Brain pericyte (primary cell): ENCODE measurements at regions not wholly inside any gene's neighbourhood (a gene's known extent, or its start where the extent isn't known, plus 50 kb on each side); places are given as distances from the start of the nearest gene placed in this dataset.
"Not testable (repeated sequence)": the region's sequence is repeated elsewhere in the genome, so short reads cannot be mapped to it uniquely, and the experiment has no call there.

Experiments
- DNase-seq: peaks from one replicate; pipeline ENCODE4 v3.0.0-alpha.2; 2012; ENCODE audit warnings: low read depth, low spot score

GRCh38 chr1:47522935-47523834 lies 85.3 kb downstream of the FOXD2 start:
- DNase-seq: no peak

DNA sequence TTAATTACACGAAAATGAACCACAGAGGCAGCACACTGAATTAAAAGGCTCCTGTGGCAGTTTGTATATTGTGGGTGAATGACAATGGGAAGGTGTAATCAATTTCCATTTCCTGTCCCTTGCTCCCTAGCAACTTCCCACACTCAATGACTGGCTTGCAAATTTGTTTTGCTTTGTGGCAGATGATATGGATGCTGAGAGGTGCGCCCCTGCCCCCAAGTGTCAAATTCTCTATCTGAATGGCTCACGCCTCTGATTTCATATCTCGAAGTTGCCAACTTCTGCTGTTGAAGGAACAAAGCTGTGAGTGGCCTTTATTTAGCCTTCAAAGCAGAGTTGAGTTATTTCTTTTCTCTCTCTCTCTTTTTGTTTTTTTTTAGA lies 86.0 kb downstream of the FOXD2 start:
- no peak for DNase-seq

GRCh38 chr1:47524272-47524671 lies 86.4 kb downstream of the FOXD2 start:
- DNase-seq: no peak

DNA sequence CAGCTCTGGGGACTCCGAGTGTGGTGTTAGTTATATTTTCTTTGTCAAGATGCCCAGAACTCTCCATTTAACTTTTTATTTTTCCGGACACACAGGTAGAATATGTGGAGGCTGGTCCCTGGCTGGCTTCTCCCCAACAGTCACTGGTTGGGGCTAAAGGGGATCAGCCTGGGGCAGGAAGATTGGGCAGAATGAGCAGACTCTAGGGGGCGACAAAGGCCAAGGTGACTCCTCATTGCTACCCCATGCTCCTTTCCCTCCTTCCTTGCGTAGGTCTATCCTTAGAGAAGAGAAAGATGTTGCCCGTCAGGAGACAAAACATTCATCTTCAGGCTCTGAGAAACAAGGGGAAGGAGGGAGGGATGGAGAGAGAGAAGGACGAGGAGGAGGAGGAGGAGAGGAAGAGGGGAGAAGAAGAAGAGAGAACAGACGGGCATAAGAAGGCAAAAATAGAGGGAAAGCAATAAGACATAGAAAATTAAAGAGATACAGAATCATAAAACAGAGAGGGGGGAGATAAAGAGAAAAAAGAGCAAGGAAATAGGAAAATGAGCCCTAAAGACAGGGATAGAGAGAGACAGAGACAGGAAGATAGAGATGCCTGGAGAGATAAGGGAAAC lies 89.9 kb downstream of the FOXD2 start:
- DNase-seq: no peak

GRCh38 chr1:47529520-47530098 lies 91.8 kb downstream of the FOXD2 start:
- no peak for DNase-seq

GRCh38 chr1:47532921-47533792 lies 95.3 kb downstream of the FOXD2 start:
- peak; percentile 56 for DNase-seq

- DNase-seq: no peak
These were observed 96.0 kb downstream of the FOXD2 start for GRCh38 chr1:47533793-47534328.

DNA sequence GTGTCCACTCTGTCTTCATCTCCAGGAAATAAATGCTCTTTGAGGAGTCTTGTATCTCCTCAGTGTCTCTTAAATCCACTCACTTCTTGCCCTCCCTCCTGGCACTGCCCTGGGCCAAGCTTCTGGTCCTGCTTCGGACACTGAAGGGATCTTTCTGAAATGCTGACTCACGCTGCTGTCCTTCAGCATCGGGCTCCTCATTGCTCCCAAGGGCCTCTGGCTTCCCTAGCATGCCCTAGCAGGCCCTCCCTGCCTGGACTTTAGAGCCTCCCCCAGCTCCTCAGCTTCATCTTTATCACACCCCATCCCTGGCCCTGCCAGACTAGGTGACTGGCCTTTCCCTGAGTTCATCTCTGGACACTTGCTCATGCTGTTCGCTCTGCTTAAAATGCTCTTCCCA lies 96.6 kb downstream of the FOXD2 start:
- DNase-seq: no peak

GRCh38 chr1:47536646-47537118 lies 98.8 kb downstream of the FOXD2 start:
- DNase-seq: no peak

DNA sequence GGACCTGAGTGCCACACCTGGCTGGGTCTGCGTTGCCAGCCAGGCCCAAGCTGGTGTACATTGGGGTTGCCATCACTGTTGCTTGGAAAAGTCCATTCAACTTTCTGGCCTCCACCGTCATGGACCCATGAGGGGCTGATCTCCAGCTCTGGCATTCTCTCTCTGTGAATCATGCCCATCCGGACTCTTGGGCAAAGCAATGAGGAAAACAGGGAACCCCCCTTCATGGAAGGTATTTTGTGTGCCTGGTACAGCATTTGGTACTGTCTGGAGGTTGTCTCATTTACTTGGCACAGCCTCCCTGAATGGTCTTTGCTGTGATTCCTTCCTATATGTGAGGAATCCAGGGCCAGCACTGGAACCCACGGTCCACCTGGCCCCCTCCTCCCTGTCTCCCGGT lies 99.4 kb downstream of the FOXD2 start:
- no peak for DNase-seq

DNA sequence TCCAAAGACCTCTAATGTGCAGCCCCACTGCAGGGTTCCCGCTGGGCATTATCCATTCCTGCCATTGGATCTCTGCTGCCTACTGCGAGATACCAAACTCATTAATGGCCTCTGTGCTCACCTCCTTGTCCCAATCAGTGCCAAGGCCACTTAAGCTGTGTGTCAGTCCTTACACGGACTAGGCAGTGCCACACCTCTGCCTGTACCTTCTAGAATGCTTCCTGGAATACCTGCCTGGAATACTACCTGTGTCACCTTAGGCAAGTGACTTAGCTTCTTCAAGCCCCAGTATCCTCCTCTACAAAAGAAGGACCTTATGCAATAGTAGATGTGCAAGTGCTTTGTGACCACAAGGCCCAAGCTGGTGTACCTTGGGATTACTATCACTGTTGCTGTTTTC lies 100.1 kb downstream of the FOXD2 start:
- DNase-seq: no peak

DNA sequence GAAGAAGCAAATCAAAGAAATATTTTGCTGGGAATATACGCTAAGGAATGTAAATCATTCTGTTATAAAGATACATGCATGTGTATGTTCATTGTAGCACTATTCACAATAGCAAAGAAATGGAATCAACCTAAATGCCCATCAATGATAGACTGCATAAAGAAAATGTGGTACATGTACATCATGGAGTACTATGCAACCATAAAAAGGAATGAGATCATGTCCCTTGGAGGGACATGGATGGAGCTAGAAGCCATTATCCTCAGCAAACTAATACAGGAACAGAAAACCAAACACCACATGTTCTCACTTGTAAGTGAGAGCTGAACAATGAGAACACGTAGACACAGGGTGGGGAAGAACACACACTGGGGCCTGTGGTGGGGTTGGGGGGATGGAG lies 100.7 kb downstream of the FOXD2 start:
- DNase-seq: not testable (repeated sequence)

- not testable (repeated sequence) for DNase-seq
These were observed 103.9 kb downstream of the FOXD2 start for GRCh38 chr1:47541705-47542104.

- not testable (repeated sequence) for DNase-seq
These were observed 105.2 kb downstream of the FOXD2 start for GRCh38 chr1:47543089-47543488.

DNA sequence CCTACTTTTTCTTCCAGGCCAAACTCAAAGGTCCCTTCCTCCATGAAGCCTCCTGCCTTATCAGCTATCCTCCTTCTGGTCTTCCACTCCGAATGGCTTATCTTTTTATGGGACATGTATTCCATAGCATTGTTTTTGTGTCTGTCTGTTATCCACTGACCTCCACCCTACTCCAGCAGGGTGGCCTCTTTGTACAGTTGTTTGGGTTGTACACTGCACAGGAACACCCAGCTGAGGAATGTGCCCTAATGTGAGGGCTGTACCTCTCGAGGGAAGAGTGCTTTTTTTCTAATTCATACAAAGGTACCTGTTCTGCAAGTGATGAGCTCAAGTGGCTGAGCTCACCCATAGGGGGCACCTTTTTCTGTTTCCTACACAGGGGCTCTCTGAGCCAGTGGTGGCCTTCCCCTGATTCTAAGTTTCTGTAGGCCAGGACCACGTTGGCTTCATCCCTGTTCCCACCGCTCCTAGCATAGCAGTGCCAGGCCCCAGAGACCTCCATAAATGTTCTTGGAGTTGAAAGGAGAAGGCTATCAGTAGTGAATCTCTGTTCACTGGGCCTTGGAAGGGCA lies 108.2 kb downstream of the FOXD2 start:
- DNase-seq: no peak

DNA sequence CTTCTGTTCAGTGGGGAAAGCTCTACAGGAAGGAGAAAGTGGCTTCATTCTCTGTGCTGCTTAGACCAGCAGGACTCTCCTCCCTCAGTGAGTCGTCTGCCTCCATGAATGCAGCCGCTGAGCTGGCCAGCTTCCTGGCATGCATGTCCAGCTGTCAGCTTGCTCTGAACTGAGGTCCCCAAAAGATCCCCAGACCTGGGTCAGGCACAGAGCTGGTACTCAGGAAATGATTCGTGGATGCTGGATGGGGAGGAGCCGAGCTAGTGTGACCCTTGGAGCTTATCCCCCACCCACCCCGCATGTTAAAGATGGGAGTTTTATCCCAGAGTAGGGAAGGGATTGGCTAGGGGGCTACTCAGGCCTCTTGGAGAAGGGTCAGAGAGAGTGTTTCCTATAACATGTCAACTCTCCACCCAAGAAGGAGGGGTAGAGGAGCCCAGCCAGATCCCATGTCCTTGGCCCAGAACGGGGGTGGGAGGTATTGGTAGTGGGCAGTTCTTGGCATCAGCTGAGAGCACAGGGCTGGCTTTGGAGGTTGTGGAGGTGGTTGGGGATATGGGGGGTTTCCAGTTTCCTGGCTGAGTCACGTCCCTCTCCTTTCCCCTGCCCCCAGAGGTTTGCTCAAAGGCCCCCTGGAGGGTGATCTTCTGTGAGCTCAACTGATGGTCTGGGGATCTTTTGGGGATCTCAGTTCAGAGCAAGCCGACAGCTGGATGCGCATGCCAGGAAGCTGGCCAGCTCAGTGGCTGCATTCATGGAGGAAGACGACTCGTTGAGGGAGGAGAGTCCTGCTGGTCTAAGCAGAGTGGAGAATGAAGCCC lies 110.1 kb downstream of the FOXD2 start:
- DNase-seq: no peak

DNA sequence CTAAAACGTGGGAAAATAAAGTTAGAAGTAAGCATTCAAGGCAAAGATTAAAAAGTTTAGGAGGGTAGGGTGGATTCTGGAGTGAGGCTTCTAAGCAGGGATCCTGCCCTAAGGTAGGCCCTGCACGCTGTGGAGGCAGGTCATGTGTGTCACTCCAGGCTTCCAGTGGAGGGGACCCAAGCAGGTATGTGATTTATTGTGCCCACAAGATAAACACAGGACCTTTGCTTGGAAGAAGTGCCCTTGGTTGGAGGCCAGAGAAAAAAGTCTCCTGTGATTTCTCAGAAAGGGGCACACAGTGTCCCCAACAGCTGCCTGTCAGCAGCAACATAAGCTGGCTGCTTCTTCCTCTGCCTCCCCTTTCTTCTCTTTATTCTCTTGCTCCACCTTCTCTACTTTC lies 110.8 kb downstream of the FOXD2 start:
- DNase-seq: no peak

DNA sequence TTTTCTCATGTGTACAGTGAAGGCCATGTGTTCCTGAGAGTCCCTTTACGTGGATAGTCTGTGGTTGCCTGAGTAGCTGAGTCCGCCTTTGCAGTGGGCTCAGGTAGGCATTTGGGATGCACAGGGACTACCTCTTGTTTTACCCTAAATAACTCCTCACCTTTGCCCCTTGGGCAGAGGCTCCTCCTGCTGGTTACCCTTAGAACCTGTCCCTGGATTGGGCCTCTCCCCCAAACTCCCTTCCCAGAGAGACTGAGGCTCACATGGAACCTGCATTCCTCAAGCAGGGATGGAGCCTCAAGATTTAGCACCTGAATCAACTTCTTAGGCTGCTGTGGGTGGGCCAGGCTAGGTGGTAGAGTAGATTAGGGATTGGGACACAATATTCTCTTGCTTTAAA lies 111.7 kb downstream of the FOXD2 start:
- no peak for DNase-seq

DNA sequence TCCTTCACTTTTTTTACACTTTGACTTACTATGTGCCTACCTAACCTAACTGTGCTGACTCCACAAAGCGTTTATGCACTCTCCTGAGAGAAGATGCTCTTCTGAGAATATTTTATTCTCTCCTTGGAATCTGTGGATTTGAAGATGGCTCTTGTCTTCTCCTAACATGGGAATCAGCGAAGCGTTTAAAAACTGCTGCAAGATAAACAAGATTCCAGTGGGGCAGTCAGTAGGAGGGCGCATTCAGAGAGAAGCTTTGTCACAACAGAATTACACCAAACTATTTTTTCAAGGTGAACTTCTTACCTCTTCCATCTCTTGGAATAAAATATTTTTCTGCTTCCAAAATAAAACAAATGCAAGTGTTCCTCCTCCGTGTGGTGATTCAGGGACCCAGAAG lies 113.1 kb downstream of the FOXD2 start:
- no peak for DNase-seq

- DNase-seq: no peak
These were observed 114.2 kb downstream of the FOXD2 start for GRCh38 chr1:47551971-47552528.
